Trophoblast cell (in vitro differentiated cells and primary cell): ENCODE measurements at regions not wholly inside any gene's neighbourhood (a gene's known extent, or its start where the extent isn't known, plus 50 kb on each side); places are given as distances from the start of the nearest gene placed in this dataset.

ENCODE experiments used
- DNase-seq, 2 donors: peaks; one replicate each; pipeline ENCODE4 v3.0.0-alpha.2; 2016
- H2AFZ ChIP-seq: 2 replicates; pipeline ENCODE4 v1.6.1; 2013; ENCODE audit warnings: low read length, moderate library complexity, mild to moderate bottlenecking; ENCODE audit not compliant: insufficient read depth, poor library complexity
- H2AK5ac ChIP-seq: 2 replicates; pipeline ENCODE4 v1.6.1; 2013; ENCODE audit warnings: mild to moderate bottlenecking, low read length
- H2BK120ac ChIP-seq: 2 replicates; pipeline ENCODE4 v1.6.1; 2013; ENCODE audit warnings: low read length, mild to moderate bottlenecking, moderate library complexity; ENCODE audit not compliant: insufficient read depth, poor library complexity
- H2BK12ac ChIP-seq: 2 replicates; pipeline ENCODE4 v1.6.1; 2013; ENCODE audit warnings: mild to moderate bottlenecking, low read length, moderate library complexity
- H2BK5ac ChIP-seq: 2 replicates; pipeline ENCODE4 v1.6.1; 2013; ENCODE audit warnings: low read length, low read depth, moderate library complexity, mild to moderate bottlenecking; ENCODE audit not compliant: poor library complexity
- H3K14ac ChIP-seq: 2 replicates; pipeline ENCODE4 v1.6.1; 2013; ENCODE audit warnings: mild to moderate bottlenecking, low read length
- H3K18ac ChIP-seq: 2 replicates; pipeline ENCODE4 v1.6.1; 2013; ENCODE audit warnings: mild to moderate bottlenecking, low read length
- H3K23ac ChIP-seq: 2 replicates; pipeline ENCODE4 v1.6.1; 2013; ENCODE audit warnings: low read length
- H3K27ac ChIP-seq: 2 replicates; pipeline ENCODE4 v1.5.1; 2013; ENCODE audit warnings: low read depth, mild to moderate bottlenecking, inconsistent platforms, low read length, moderate library complexity
- H3K27me3 ChIP-seq: 2 replicates; pipeline ENCODE4 v1.6.1; 2013; ENCODE audit warnings: inconsistent platforms, mild to moderate bottlenecking, low read length, moderate library complexity; ENCODE audit not compliant: insufficient read depth
- H3K36me3 ChIP-seq, 2 experiments: 1 replicate in 1 of 2; 2 replicates in 1 of 2; pipeline ENCODE4 v1.6.1; 2013; ENCODE audit warnings: low read length in 2 of 2, mild to moderate bottlenecking in 2 of 2, moderate library complexity in 1 of 2; ENCODE audit not compliant: insufficient read depth in 2 of 2, control insufficient read depth in 1 of 2
- H3K4ac ChIP-seq: 2 replicates; pipeline ENCODE4 v1.6.1; 2013; ENCODE audit warnings: low read depth, mild to moderate bottlenecking, low read length, moderate library complexity
- H3K4me1 ChIP-seq, 2 experiments: 1 replicate in 1 of 2; 2 replicates in 1 of 2; pipeline ENCODE4 v1.6.1; 2013; ENCODE audit warnings: low read length in 2 of 2, mild to moderate bottlenecking in 2 of 2, moderate library complexity in 1 of 2; ENCODE audit not compliant: insufficient read depth in 2 of 2, control insufficient read depth in 1 of 2
- H3K4me2 ChIP-seq: 2 replicates; pipeline ENCODE4 v1.6.1; 2013; ENCODE audit warnings: inconsistent platforms, mild to moderate bottlenecking, low read length, moderate library complexity
- H3K4me3 ChIP-seq: 2 replicates; pipeline ENCODE4 v1.5.1; 2013; ENCODE audit warnings: mild to moderate bottlenecking, low read depth, low read length, inconsistent platforms
- H3K79me1 ChIP-seq: one replicate; pipeline ENCODE4 v1.6.1; 2013; ENCODE audit warnings: low read length
- H3K79me2 ChIP-seq: 2 replicates; pipeline ENCODE4 v1.6.1; 2013; ENCODE audit warnings: low read length, mild to moderate bottlenecking; ENCODE audit not compliant: control insufficient read depth, insufficient read depth, poor library complexity
- H3K9ac ChIP-seq: 2 replicates; pipeline ENCODE4 v1.6.1; 2013; ENCODE audit warnings: mild to moderate bottlenecking, low read length
- H3K9me3 ChIP-seq: 2 replicates; pipeline ENCODE4 v1.6.1; 2013; ENCODE audit warnings: low read depth, mild to moderate bottlenecking, control low read depth, inconsistent platforms, low read length; ENCODE audit not compliant: insufficient read depth
- H4K12ac ChIP-seq: 2 replicates; pipeline ENCODE4 v1.6.1; 2013; ENCODE audit warnings: low read depth, mild to moderate bottlenecking, low read length, moderate library complexity
- H4K8ac ChIP-seq: 2 replicates; pipeline ENCODE4 v1.6.1; 2013; ENCODE audit warnings: low read depth, mild to moderate bottlenecking, low read length, moderate library complexity
- H4K91ac ChIP-seq: one replicate; pipeline ENCODE4 v1.6.1; 2013; ENCODE audit warnings: low read depth, mild to moderate bottlenecking, low read length, moderate library complexity
- WGBS: extraction: QIAGEN DNeasy Blood & Tissue Kit; methylation state at CpG from one replicate; pipeline ENCODE4 v1.1.7; 2013; ENCODE audit warnings: missing lambda C conversion rate; ENCODE audit not compliant: insufficient read length, insufficient coverage; ENCODE audit errors: extremely low coverage; 5-methylcytosine and 5-hydroxymethylcytosine counted together

DNA sequence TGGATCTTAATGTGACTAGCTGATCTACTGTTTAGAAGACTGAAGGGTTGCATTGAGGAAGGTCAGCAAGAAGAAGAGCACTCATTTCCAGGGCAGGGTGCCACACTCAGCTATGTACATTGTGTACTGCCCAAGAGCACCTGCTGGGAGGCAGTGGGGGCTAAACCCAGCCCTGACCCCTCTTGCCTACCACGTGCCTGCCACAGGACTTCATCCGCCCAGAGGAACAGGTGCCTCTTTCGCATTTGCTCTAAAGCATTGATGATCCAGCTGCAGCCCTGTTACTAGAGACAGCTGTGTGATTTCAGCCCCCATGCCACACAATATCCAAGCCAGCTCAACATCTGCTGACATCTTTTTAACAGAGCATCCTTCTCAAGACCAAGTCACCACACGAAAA is 341.8 kb downstream of the LMX1A start:
- H3K27ac ChIP-seq: no peak overlapping the region
- H4K12ac ChIP-seq: no peak overlapping the region
- no peak overlapping the region for H2AFZ ChIP-seq
- 100% methylated on average over 1 of the region's 4 CpGs for WGBS
- no peak overlapping the region for H3K23ac ChIP-seq
- H3K27me3 ChIP-seq: no peaks in the 10 kb centered on the region
- no peak overlapping the region for H3K4me2 ChIP-seq
- no peak overlapping the region for H3K4ac ChIP-seq
- no peak overlapping the region for H2BK5ac ChIP-seq
- no peak overlapping the region for H4K91ac ChIP-seq
- H3K79me1 ChIP-seq: no peaks in the 10 kb centered on the region
- H3K14ac ChIP-seq: no peak overlapping the region
- H3K36me3 ChIP-seq: no peaks in the 10 kb centered on the region
- H2BK12ac ChIP-seq: no peak overlapping the region
- no peak for DNase-seq
- H2BK120ac ChIP-seq: no peak overlapping the region
- no peak overlapping the region for H4K8ac ChIP-seq
- no peaks in the 10 kb centered on the region for H3K4me1 ChIP-seq
- no peaks in the 10 kb centered on the region for H3K9me3 ChIP-seq
- H3K18ac ChIP-seq: no peak overlapping the region
- H3K79me2 ChIP-seq: no peaks in the 10 kb centered on the region
- no peak overlapping the region for H2AK5ac ChIP-seq
- no peak overlapping the region for H3K4me3 ChIP-seq
- H3K9ac ChIP-seq: no peak overlapping the region

DNA sequence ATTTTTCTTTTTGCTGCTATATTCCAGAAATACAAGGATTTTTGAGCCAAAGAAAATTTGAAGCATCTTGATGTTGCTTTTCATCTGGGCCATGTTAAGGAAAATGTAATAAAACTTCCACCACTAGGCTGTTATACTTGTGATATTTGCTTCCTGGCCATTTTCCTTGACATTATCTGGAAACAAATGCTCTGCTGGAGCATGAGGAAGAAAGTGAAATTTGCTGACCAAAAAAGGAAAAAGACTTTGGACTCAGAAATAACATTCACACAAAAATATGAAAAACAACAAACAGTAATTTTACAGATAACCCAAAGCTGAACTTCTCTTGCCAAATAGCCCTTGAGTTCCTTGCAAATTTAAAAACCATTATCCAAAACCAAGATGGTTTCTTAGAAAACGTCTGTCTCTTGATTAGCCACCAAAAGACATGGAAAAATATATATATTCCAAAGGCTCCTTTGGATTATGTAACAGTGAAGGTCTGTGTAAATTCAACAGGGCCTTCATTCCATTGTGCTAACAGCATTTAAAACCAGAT is 344.5 kb downstream of the LMX1A start:
- Histone ChIP-seq H4K8ac (no peak overlapping the region), H2BK120ac (no peak overlapping the region), H3K4me1 (no peaks in the 10 kb centered on the region), H2BK12ac (no peak overlapping the region), H4K91ac (no peak overlapping the region), H3K18ac (no peak overlapping the region), H3K23ac (no peak overlapping the region), H3K4ac (no peak overlapping the region), H3K27ac (no peak overlapping the region), H3K14ac (no peak overlapping the region), H3K9ac (no peak overlapping the region), H3K9me3 (no peaks in the 10 kb centered on the region), H2AK5ac (no peak overlapping the region), H2AFZ (no peak overlapping the region), H3K79me2 (no peaks in the 10 kb centered on the region), H3K4me2 (no peak overlapping the region), H3K36me3 (no peaks in the 10 kb centered on the region), H2BK5ac (no peak overlapping the region), H4K12ac (no peak overlapping the region), H3K27me3 (no peaks in the 10 kb centered on the region), H3K4me3 (no peak overlapping the region), H3K79me1 (no peaks in the 10 kb centered on the region)
- WGBS: no CpG with 5 or more reads among the region's 1 CpG
- no peak for DNase-seq

DNA sequence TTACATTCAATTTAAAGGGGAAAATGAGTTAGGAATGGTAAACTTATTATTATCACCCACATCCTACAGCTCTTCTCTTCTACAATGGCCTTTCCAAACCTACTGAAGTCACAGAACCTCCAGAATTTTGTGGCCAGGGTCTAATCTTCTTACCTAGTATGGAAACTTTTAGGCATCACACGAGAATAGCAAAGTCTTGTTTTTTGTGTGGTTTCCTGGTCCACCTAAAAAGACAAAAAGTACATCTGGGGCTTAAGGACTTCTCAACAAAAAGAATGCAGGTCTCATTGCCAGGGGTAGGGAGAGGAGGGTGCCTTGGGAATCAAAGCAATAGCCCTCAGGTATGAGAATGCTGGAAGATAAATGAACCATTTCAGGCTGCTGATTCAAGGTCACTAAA is 345.3 kb downstream of the LMX1A start:
- no peak overlapping the region for H2AFZ ChIP-seq
- H3K27me3 ChIP-seq: no peaks in the 10 kb centered on the region
- H2BK5ac ChIP-seq: no peak overlapping the region
- H4K91ac ChIP-seq: no peak overlapping the region
- no peak overlapping the region for H3K4me2 ChIP-seq
- no peak overlapping the region for H3K18ac ChIP-seq
- H4K12ac ChIP-seq: no peak overlapping the region
- H3K4me3 ChIP-seq: no peak overlapping the region
- no peak overlapping the region for H2BK120ac ChIP-seq
- no peak overlapping the region for H2BK12ac ChIP-seq
- H3K79me2 ChIP-seq: no peaks in the 10 kb centered on the region
- H3K79me1 ChIP-seq: no peaks in the 10 kb centered on the region
- H3K27ac ChIP-seq: no peak overlapping the region
- no peak overlapping the region for H3K14ac ChIP-seq
- no peak overlapping the region for H3K23ac ChIP-seq
- H2AK5ac ChIP-seq: no peak overlapping the region
- H3K9ac ChIP-seq: no peak overlapping the region
- no peak for DNase-seq
- H3K9me3 ChIP-seq: no peaks in the 10 kb centered on the region
- no peak overlapping the region for H3K4ac ChIP-seq
- H3K36me3 ChIP-seq: no peaks in the 10 kb centered on the region
- H3K4me1 ChIP-seq: no peaks in the 10 kb centered on the region
- no CpG with 5 or more reads among the region's 1 CpG for WGBS
- no peak overlapping the region for H4K8ac ChIP-seq

DNA sequence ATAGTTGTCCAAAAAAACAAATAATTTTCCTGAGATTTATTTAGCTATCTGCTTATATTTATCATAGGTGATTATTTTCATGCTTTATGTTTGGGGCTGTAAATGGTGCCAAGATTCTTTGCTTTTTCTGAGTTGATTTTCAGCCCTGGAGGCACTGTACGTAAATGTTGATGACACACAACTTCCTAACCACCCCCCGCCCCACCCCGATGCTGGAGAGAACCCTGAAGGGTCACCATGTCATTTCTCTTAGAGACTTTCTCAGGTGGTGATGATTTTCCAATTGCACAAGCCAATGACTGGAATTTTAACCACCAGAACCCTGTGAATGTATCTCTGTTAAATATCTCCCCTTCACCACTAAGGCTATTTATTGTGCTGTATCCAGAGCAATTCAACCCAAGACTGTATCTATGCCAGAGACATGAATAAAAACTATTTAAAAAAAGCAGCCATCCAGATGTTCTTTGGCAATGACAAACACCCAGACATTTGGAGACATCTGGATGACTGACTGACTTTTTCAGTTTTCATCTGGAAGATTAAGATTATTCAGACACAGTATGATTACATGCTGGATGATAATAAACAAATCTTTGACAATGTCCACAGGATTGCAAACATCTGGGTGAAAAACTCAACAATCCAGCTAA is 346.0 kb downstream of the LMX1A start:
- H3K4me1 ChIP-seq: no peaks in the 10 kb centered on the region
- no peak overlapping the region for H4K8ac ChIP-seq
- no peak overlapping the region for H3K23ac ChIP-seq
- no peak overlapping the region for H2AFZ ChIP-seq
- H3K4me2 ChIP-seq: no peak overlapping the region
- H3K79me2 ChIP-seq: no peaks in the 10 kb centered on the region
- no peak overlapping the region for H3K27ac ChIP-seq
- no peak overlapping the region for H4K91ac ChIP-seq
- no peak overlapping the region for H3K4me3 ChIP-seq
- H2BK5ac ChIP-seq: no peak overlapping the region
- H2AK5ac ChIP-seq: no peak overlapping the region
- no peak overlapping the region for H4K12ac ChIP-seq
- H3K27me3 ChIP-seq: no peaks in the 10 kb centered on the region
- no peak overlapping the region for H3K14ac ChIP-seq
- no peak overlapping the region for H3K18ac ChIP-seq
- WGBS: no CpG with 5 or more reads among the region's 3 CpGs
- H3K9me3 ChIP-seq: no peaks in the 10 kb centered on the region
- H2BK12ac ChIP-seq: no peak overlapping the region
- H3K9ac ChIP-seq: no peak overlapping the region
- H3K4ac ChIP-seq: no peak overlapping the region
- DNase-seq: no peak
- no peak overlapping the region for H2BK120ac ChIP-seq
- H3K36me3 ChIP-seq: no peaks in the 10 kb centered on the region
- H3K79me1 ChIP-seq: no peaks in the 10 kb centered on the region
